Stomach (tissue), 4 donors: ENCODE measurements at regions not wholly inside any gene's neighbourhood (a gene's known extent, or its start where the extent isn't known, plus 50 kb on each side); places are given as distances from the start of the nearest gene placed in this dataset.

ENCODE experiments used
- EP300 ChIP-seq: sonication (generic); formaldehyde crosslinking; IDR thresholded peaks from one replicate; pipeline ENCODE4 v1.6.1; 2017; ENCODE audit warnings: antibody characterized with exemption
- POLR2A ChIP-seq, 4 donors: fragments of 450-650 bp; IDR thresholded peaks; one replicate each; pipeline ENCODE4 v1.6.1; 2016; ENCODE audit warnings: antibody characterized with exemption in 4 of 4, control low read depth in 2 of 4, mild to moderate bottlenecking in 1 of 4, moderate library complexity in 1 of 4
- POLR2AphosphoS5 ChIP-seq, 3 donors: sonication (generic); formaldehyde crosslinking; IDR thresholded peaks; one replicate each; pipeline ENCODE4 v1.6.1; 2016; ENCODE audit warnings: antibody characterized with exemption in 3 of 3
- TF ChIP-seq, protein P1 (sequence below), 7 experiments: fragments of 450-650 bp in 4 of 7; fragments of 200-600 bp in 3 of 7; sonication (generic) in 3 of 7; IDR thresholded peaks; one replicate each; pipeline ENCODE4 v1.5.1; 2016 to 2019; ENCODE audit warnings: antibody characterized with exemption in 7 of 7, control low read depth in 2 of 7, mild to moderate bottlenecking in 1 of 7

DNA sequence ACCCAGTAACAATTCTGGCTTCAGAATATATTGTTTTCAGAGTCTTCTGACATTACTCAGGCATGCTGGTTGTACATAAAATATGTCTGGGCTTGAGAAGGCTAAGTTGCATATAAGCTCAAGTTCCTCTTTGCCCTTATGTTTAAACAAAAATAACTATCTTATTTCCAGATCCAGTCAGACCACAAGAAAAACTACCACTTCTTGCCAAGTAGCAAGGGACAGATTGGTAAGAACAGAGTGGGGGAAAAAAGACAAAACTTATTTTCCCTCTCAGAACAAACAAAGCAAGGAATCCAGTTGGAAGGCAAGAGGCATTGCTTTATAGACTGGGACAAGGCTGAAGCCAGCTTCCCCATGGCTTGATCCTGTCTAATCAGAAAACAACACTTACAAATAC is 1036.7 kb upstream of the CELF4 start:
- TF ChIP-seq POLR2A (IDR thresholded peaks at IDR 0.05): no peak
- TF ChIP-seq, protein P1, sequence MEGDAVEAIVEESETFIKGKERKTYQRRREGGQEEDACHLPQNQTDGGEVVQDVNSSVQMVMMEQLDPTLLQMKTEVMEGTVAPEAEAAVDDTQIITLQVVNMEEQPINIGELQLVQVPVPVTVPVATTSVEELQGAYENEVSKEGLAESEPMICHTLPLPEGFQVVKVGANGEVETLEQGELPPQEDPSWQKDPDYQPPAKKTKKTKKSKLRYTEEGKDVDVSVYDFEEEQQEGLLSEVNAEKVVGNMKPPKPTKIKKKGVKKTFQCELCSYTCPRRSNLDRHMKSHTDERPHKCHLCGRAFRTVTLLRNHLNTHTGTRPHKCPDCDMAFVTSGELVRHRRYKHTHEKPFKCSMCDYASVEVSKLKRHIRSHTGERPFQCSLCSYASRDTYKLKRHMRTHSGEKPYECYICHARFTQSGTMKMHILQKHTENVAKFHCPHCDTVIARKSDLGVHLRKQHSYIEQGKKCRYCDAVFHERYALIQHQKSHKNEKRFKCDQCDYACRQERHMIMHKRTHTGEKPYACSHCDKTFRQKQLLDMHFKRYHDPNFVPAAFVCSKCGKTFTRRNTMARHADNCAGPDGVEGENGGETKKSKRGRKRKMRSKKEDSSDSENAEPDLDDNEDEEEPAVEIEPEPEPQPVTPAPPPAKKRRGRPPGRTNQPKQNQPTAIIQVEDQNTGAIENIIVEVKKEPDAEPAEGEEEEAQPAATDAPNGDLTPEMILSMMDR (IDR thresholded peaks at IDR 0.05): no peak
- TF ChIP-seq EP300: no peak
- no peak for TF ChIP-seq POLR2AphosphoS5 (IDR thresholded peaks at IDR 0.05)
